ENCODE measurements at regions not wholly inside any gene's neighbourhood (a gene's known extent, or its start where the extent isn't known, plus 50 kb on each side); places are given as distances from the start of the nearest gene placed in this dataset.
A peak's percentile ranks its signal among the peaks of the same experiment; 100 is the strongest.

GRCh38 chr2:42921147-42921520, 128.8 kb upstream of the HAAO start:
- no peak for TF ChIP-seq CTCF (conservative IDR thresholded peaks at IDR 0.05; ENCODE audit: low read depth, low read length)
- DNase-seq (ENCODE audit: low read depth), result no peak

GRCh38 chr2:42920446-42921146, 128.2 kb upstream of the HAAO start:
- no peak for DNase-seq (ENCODE audit: low read depth)
- no peak overlapping the region for H3K4me3 ChIP-seq (ENCODE audit: low read depth, low read length)
- no peak for TF ChIP-seq CTCF (conservative IDR thresholded peaks at IDR 0.05; ENCODE audit: low read depth, low read length)

More at GRCh38 chr2:42921147-42921520, 128.8 kb upstream of the HAAO start:
- H3K4me3 ChIP-seq (ENCODE audit: low read depth, low read length), result no peak overlapping the region

DNA sequence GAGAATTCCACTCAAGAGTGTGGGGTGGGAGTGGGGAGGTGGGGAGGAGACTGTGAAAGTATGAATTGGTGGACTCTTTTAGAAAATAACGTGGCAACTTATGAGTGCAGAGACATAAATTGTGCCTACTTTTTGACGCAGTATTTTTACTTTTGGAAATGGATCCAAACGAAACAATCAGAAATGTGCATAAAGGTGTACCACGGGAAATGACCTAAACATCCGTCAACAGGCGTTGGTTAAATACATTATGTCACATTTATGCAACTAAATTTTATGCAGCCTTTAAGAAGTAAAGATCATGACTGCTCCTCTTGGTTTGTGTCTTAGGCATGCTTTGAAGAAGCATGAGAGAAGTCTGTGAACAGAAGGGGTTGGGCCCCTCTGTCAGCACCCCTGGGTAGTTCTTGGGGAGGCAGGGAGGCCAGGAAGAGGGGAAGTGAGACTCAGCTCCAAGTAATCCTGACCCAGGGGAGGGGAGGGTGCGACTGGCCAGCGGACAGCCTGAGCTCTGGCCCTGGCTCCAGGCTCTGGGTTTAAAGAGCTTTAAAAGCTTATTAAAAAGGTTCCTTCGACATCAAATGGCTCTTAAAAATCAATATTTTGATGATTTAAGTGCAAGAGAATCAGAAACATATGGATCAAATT, 126.4 kb upstream of the HAAO start:
- no peak for TF ChIP-seq CTCF (conservative IDR thresholded peaks at IDR 0.05; ENCODE audit: low read depth, low read length)
- H3K4me3 ChIP-seq (ENCODE audit: low read depth, low read length), result no peak overlapping the region
- no peak for DNase-seq (ENCODE audit: low read depth)

GRCh38 chr2:42918041-42918440, 125.7 kb upstream of the HAAO start:
- no peak for TF ChIP-seq CTCF (conservative IDR thresholded peaks at IDR 0.05; ENCODE audit: low read depth, low read length)
- DNase-seq (ENCODE audit: low read depth), result no peak
- H3K4me3 ChIP-seq (ENCODE audit: low read depth, low read length), result no peak overlapping the region

DNA sequence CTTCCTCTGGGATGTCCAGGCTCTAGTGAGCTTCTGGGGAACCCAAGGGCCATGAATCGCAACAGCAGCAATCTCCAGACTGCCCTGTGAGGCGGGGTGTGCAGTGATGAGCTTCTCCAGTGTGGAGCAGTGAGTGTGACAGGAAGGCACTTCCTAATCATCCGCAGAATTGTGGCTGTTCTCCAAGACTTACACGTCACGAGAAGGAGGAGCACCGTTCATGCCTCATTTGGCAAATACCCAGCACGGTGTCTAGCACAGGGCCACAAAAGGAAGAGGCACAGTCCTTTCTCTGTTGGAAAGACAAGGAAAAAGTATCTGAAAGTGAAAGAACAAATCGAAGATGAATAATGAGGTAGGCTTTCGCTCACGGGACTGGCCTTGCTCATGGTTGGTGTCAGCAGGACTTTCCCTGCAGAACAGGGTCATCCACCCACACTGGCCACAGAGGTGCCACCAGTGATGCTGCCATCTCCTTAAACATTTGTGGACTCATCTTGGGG, 125.1 kb upstream of the HAAO start:
- H3K4me3 ChIP-seq (ENCODE audit: low read depth, low read length), result peak overlapping the region; percentile 28
- no peak for TF ChIP-seq CTCF (conservative IDR thresholded peaks at IDR 0.05; ENCODE audit: low read depth, low read length)
- DNase-seq (ENCODE audit: low read depth), result peak; percentile 91

DNA sequence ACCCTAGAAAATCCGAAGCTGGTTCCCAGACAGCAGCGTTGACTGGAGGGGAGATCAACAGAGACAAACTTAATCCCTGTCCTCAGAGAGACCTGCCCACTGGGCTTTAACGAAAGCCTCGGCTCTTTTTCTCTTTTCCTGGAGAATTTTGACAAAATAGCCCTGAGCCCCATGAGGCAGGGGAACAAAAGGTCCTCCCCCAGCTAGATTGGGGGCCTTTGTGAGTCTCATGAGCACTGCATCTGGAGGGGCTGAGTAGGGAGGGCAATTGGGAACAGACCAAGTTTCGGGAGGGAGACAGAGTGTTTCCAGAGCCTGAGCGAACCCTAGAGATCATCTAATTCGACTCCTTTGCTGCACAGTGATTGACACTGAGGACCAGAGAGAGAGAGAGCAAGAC, 123.9 kb upstream of the HAAO start:
- no peak for TF ChIP-seq CTCF (conservative IDR thresholded peaks at IDR 0.05; ENCODE audit: low read depth, low read length)
- H3K4me3 ChIP-seq (ENCODE audit: low read depth, low read length), result no peak overlapping the region
- DNase-seq (ENCODE audit: low read depth), result no peak

DNA sequence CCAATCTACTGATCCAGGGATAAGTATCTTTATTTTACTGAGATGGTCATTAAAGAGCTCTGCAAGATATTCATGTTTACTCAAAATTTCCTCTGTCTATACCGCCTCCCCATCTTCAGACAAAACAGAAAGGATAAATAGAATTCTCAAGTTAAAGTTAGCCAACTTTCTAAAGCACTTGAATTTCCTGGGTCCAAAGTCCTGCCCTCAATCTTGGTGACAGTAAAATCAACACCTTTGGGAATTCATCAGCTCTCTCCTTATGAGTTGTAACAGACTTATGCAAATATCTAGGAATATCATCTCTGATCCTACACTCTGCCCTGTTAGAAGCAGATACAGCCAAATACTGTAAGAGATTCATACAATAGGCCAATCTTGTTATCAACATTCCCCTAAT, 122.5 kb upstream of the HAAO start:
- no peak overlapping the region for H3K4me3 ChIP-seq (ENCODE audit: low read depth, low read length)
- no peak for TF ChIP-seq CTCF (conservative IDR thresholded peaks at IDR 0.05; ENCODE audit: low read depth, low read length)
- DNase-seq (ENCODE audit: low read depth), result no peak

Data from choroid plexus epithelial cell (primary cell).